Left lung (tissue), 4 donors: ENCODE measurements at regions not wholly inside any gene's neighbourhood (a gene's known extent, or its start where the extent isn't known, plus 50 kb on each side); places are given as distances from the start of the nearest gene placed in this dataset.

Source experiments
- ATAC-seq: fragments of 200-7000 bp; cut with Tn5 transposase; one replicate; pipeline ENCODE4 v1.9.1; 2020; ENCODE audit warnings: moderate library complexity
- DNase-seq, 4 donors: peaks; one replicate each; pipeline ENCODE4 v3.0.0-alpha.2; 2013 to 2020
- H3K27ac ChIP-seq, 2 donors: fragments of 200-600 bp; sonication (generic) in 1 of 2; one replicate each; pipeline versions ENCODE4 v1.5.0 to v1.8.0; 2020 to 2021
- H3K27me3 ChIP-seq, 2 donors: fragments of 200-600 bp; sonication (generic) in 1 of 2; one replicate each; pipeline versions ENCODE4 v1.5.0 to v1.8.0; 2020 to 2021
- H3K36me3 ChIP-seq, 2 donors: fragments of 200-600 bp; sonication (generic) in 1 of 2; one replicate each; pipeline versions ENCODE4 v1.5.0 to v1.8.0; 2020 to 2021
- H3K4me1 ChIP-seq, 2 donors: fragments of 200-600 bp; one replicate each; pipeline ENCODE4 v1.8.0; 2021
- H3K4me3 ChIP-seq, 2 donors: fragments of 200-600 bp; sonication (generic) in 1 of 2; one replicate each; pipeline versions ENCODE4 v1.5.0 to v1.8.0; 2020 to 2021; ENCODE audit warnings: mild to moderate bottlenecking in 1 of 2
- H3K9me3 ChIP-seq, 2 donors: fragments of 200-600 bp; sonication (generic) in 1 of 2; one replicate each; pipeline versions ENCODE4 v1.5.0 to v1.8.0; 2020 to 2021
- CTCF ChIP-seq, 2 donors: fragments of 200-600 bp; sonication (generic) in 1 of 2; IDR thresholded peaks; one replicate each; pipeline versions ENCODE4 v1.5.0 to v1.8.0; 2021; ENCODE audit warnings: antibody characterized with exemption in 2 of 2
- intact Hi-C, 2 donors: fragments of 100-400 bp; cut with DNase I; formaldehyde crosslinking; loops; one replicate each; pipeline versions ENCODE4 v1.11.2 to v1.14.2; 2022
- donor health status: DM: no; HTN: yes; CAD: no.
- donor health status: DM: no; HTN: no; CAD: no.

DNA sequence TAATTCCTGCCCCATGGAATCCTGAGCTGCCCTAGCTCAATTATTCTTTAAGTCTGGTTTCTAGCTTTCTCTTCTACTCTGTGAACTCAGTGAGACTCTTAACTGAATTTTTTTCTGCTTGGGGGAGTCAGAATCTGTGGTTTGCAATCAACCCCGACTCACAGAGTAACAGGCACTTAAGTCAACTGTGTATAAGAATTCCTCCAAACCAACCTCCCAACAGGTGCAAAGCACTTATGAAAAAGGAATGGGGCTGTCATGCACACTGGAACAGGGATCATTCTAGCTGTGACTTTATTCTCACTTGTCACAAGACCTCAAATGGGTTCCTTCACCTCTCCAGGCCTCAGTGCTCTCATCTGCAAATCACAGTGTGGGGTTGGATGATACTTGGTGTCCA lies 60.3 kb upstream of the SYT6 start:
- H3K36me3 ChIP-seq = no peaks in the 10 kb centered on the region
- intact Hi-C loops = no loop called here
- no peak for TF ChIP-seq CTCF (IDR thresholded peaks at IDR 0.05)
- peaks cover 0 to 4% of the 10 kb centered on the region in 2 donors for H3K27me3 ChIP-seq
- DNase-seq (no peak), ATAC-seq (no peak)
- no peaks in the 10 kb centered on the region for H3K4me1 ChIP-seq
- H3K9me3 ChIP-seq = no peaks in the 10 kb centered on the region
- H3K27ac ChIP-seq = no peak overlapping the region
- H3K4me3 ChIP-seq = no peak overlapping the region

DNA sequence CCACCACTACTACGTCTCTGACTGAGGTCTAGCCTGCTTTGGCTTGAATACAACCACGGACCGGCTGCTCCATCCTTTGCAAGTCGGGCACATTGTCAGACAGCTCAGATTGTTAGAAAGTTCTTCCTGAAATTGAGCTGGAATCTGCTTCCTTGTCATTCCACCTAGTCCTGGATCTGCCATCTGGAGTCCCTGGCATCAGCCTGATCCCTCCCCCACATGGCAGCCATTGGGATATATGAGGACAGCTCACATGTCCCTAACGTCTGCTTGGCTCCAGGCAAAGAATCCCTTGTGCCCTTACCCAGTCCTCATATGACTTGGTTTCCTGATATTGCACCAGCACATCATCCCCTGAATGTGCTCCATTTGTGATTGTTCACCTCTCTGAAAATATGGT lies 56.3 kb upstream of the SYT6 start:
- ATAC-seq = no peak
- Histone ChIP-seq H3K9me3 (no peaks in the 10 kb centered on the region), H3K4me1 (no peaks in the 10 kb centered on the region), H3K36me3 (no peaks in the 10 kb centered on the region), H3K27me3 (peaks cover 0 to 36% of the 10 kb centered on the region in 2 donors), H3K27ac (no peak overlapping the region), H3K4me3 (no peak overlapping the region)
- intact Hi-C loops = no loop called here
- no peak for DNase-seq
- no peak for TF ChIP-seq CTCF (IDR thresholded peaks at IDR 0.05)

DNA sequence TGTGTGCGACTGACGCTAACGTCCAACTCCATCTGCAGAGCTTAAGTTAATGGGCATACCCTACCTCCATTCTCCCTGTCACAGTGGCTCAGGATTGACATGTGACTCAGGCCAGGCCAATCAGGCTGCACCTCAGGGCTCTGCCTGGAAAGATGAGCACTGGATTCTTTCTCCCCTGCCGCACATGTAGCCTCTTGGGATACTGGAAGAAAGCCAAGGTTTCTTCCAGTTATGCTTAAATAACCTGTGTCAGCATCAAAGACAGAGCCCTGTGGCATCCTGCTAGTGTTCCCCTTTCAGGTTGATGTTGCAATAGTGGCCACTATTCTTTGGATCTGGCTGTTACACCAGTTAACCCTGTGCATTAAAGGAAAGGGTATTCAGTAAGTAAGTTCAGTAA lies 55.0 kb upstream of the SYT6 start:
- ATAC-seq (no peak), DNase-seq (no peak)
- H3K27me3 ChIP-seq = peaks cover 0 to 34% of the 10 kb centered on the region in 2 donors
- TF ChIP-seq CTCF (IDR thresholded peaks at IDR 0.05) = no peak
- no peaks in the 10 kb centered on the region for H3K9me3 ChIP-seq
- intact Hi-C loops = no loop called here
- no peaks in the 10 kb centered on the region for H3K36me3 ChIP-seq
- H3K27ac ChIP-seq = no peak overlapping the region
- no peak overlapping the region for H3K4me3 ChIP-seq
- H3K4me1 ChIP-seq = no peaks in the 10 kb centered on the region

- no peak for ATAC-seq
- no peaks in the 10 kb centered on the region for H3K9me3 ChIP-seq
- H3K4me3 ChIP-seq = no peak overlapping the region
- no peak for TF ChIP-seq CTCF (IDR thresholded peaks at IDR 0.05)
- intact Hi-C loops = no loop called here
- no peak for DNase-seq
- H3K4me1 ChIP-seq = no peaks in the 10 kb centered on the region
- H3K27me3 ChIP-seq = peaks cover 0 to 37% of the 10 kb centered on the region in 2 donors
- H3K27ac ChIP-seq = no peak overlapping the region
- H3K36me3 ChIP-seq = no peaks in the 10 kb centered on the region
Observed at GRCh38 chr1:114208106-114208505, 54.4 kb upstream of the SYT6 start.

GRCh38 chr1:114207635-114208034 lies 54.0 kb upstream of the SYT6 start:
- intact Hi-C loops = no loop called here
- Histone ChIP-seq H3K4me3 (no peak overlapping the region), H3K27ac (no peak overlapping the region), H3K9me3 (no peaks in the 10 kb centered on the region), H3K27me3 (peaks cover 0 to 39% of the 10 kb centered on the region in 2 donors), H3K4me1 (no peaks in the 10 kb centered on the region), H3K36me3 (no peaks in the 10 kb centered on the region)
- DNase-seq = no peak
- no peak for TF ChIP-seq CTCF (IDR thresholded peaks at IDR 0.05)
- ATAC-seq = no peak
